Osteocyte (in vitro differentiated cells): ENCODE measurements at regions not wholly inside any gene's neighbourhood (a gene's known extent, or its start where the extent isn't known, plus 50 kb on each side); places are given as distances from the start of the nearest gene placed in this dataset.

Source experiments
- DNase-seq: peaks from one replicate; pipeline ENCODE4 v3.0.0; 2021; ENCODE audit warnings: mixed read lengths; ENCODE audit not compliant: unreplicated experiment; ENCODE audit errors: extremely low spot score
- H3K27ac Mint-ChIP-seq: one replicate; pipeline ENCODE4 v1.8.0; 2021; ENCODE audit warnings: mild to moderate bottlenecking, mixed read lengths; ENCODE audit not compliant: unreplicated experiment
- H3K27me3 Mint-ChIP-seq: one replicate; pipeline ENCODE4 v1.8.0; 2021; ENCODE audit warnings: mixed read lengths; ENCODE audit not compliant: unreplicated experiment
- H3K36me3 Mint-ChIP-seq: one replicate; pipeline ENCODE4 v1.8.0; 2021; ENCODE audit warnings: mixed read lengths; ENCODE audit not compliant: unreplicated experiment
- H3K4me1 Mint-ChIP-seq: one replicate; pipeline ENCODE4 v1.8.0; 2021; ENCODE audit warnings: mixed read lengths; ENCODE audit not compliant: unreplicated experiment
- H3K4me3 Mint-ChIP-seq: one replicate; pipeline ENCODE4 v1.8.0; 2021; ENCODE audit warnings: mild to moderate bottlenecking, moderate library complexity, mixed read lengths; ENCODE audit not compliant: unreplicated experiment
- H3K9me3 Mint-ChIP-seq: one replicate; pipeline ENCODE4 v1.8.0; 2021; ENCODE audit warnings: mixed read lengths; ENCODE audit not compliant: unreplicated experiment
- CTCF ChIP-seq: fragments of 200-600 bp; sonication (generic); IDR thresholded peaks from 2 replicates; pipeline ENCODE4 v1.5.0; 2021; ENCODE audit warnings: antibody characterized with exemption, mild to moderate bottlenecking, moderate library complexity

- Mint-ChIP-seq H3K36me3 (no peaks in the 10 kb centered on the region), H3K27ac (no peak overlapping the region), H3K4me1 (no peaks in the 10 kb centered on the region), H3K4me3 (no peak overlapping the region), H3K27me3 (peaks cover 2% of the 10 kb centered on the region), H3K9me3 (no peaks in the 10 kb centered on the region)
- no peak for DNase-seq
- no peak for TF ChIP-seq CTCF
Observed at GRCh38 chr20:24049081-24049480, 60.5 kb upstream of the GGTLC1 start.

- H3K36me3 Mint-ChIP-seq, result no peaks in the 10 kb centered on the region
- TF ChIP-seq CTCF, result no peak
- peaks cover 2% of the 10 kb centered on the region for H3K27me3 Mint-ChIP-seq
- H3K4me3 Mint-ChIP-seq, result no peak overlapping the region
- no peak for DNase-seq
- no peaks in the 10 kb centered on the region for H3K9me3 Mint-ChIP-seq
- no peaks in the 10 kb centered on the region for H3K4me1 Mint-ChIP-seq
- H3K27ac Mint-ChIP-seq, result no peak overlapping the region
Observed at GRCh38 chr20:24048024-24048611, 59.5 kb upstream of the GGTLC1 start.

GRCh38 chr20:24046888-24047287 is 58.3 kb upstream of the GGTLC1 start:
- peaks cover 2% of the 10 kb centered on the region for H3K27me3 Mint-ChIP-seq
- no peak overlapping the region for H3K27ac Mint-ChIP-seq
- no peaks in the 10 kb centered on the region for H3K36me3 Mint-ChIP-seq
- no peak for TF ChIP-seq CTCF
- no peaks in the 10 kb centered on the region for H3K9me3 Mint-ChIP-seq
- DNase-seq, result no peak
- H3K4me1 Mint-ChIP-seq, result no peaks in the 10 kb centered on the region
- no peak overlapping the region for H3K4me3 Mint-ChIP-seq

- DNase-seq, result no peak
- H3K27me3 Mint-ChIP-seq, result no peaks in the 10 kb centered on the region
- H3K36me3 Mint-ChIP-seq, result no peaks in the 10 kb centered on the region
- H3K27ac Mint-ChIP-seq, result no peak overlapping the region
- H3K4me3 Mint-ChIP-seq, result no peak overlapping the region
- H3K9me3 Mint-ChIP-seq, result no peaks in the 10 kb centered on the region
- H3K4me1 Mint-ChIP-seq, result no peaks in the 10 kb centered on the region
- TF ChIP-seq CTCF, result no peak
Observed at GRCh38 chr20:24045621-24046318, 57.2 kb upstream of the GGTLC1 start.

GRCh38 chr20:24043294-24043693 is 54.7 kb upstream of the GGTLC1 start:
- Mint-ChIP-seq H3K36me3 (no peaks in the 10 kb centered on the region), H3K9me3 (no peaks in the 10 kb centered on the region), H3K4me3 (no peak overlapping the region), H3K4me1 (no peaks in the 10 kb centered on the region), H3K27ac (no peak overlapping the region), H3K27me3 (no peaks in the 10 kb centered on the region)
- DNase-seq, result no peak
- no peak for TF ChIP-seq CTCF
